T1000 (cell line): ENCODE measurements at regions not wholly inside any gene's neighbourhood (a gene's known extent, or its start where the extent isn't known, plus 50 kb on each side); places are given as distances from the start of the nearest gene placed in this dataset.

ENCODE experiments used
- DNase-seq: peaks from one replicate; lab custom pipeline; 2025; ENCODE audit warnings: mixed read lengths; lab: John Stamatoyannopoulos, UW

GRCh38 chr7:85890244-85890811 is 703.5 kb upstream of the SEMA3D start:
- no peak for DNase-seq

GRCh38 chr7:85887133-85887532 is 700.3 kb upstream of the SEMA3D start:
- no peak for DNase-seq

- no peak for DNase-seq
Observed at GRCh38 chr7:85882335-85882734, 695.5 kb upstream of the SEMA3D start.

- DNase-seq, result no peak
Observed at GRCh38 chr7:85875398-85875797, 688.5 kb upstream of the SEMA3D start.

- DNase-seq, result no peak
Observed at GRCh38 chr7:85866540-85866939, 679.7 kb upstream of the SEMA3D start.

GRCh38 chr7:85851571-85852193 is 664.8 kb upstream of the SEMA3D start:
- no peak for DNase-seq

- no peak for DNase-seq
Observed at GRCh38 chr7:85850381-85850780, 663.5 kb upstream of the SEMA3D start.

- DNase-seq, result no peak
Observed at GRCh38 chr7:85840554-85840953, 653.7 kb upstream of the SEMA3D start.

GRCh38 chr7:85833066-85833465 is 646.2 kb upstream of the SEMA3D start:
- DNase-seq, result no peak

- DNase-seq, result no peak
Observed at GRCh38 chr7:85830982-85831381, 644.1 kb upstream of the SEMA3D start.

GRCh38 chr7:85829817-85830432 is 643.1 kb upstream of the SEMA3D start:
- DNase-seq, result no peak

- DNase-seq, result no peak
Observed at GRCh38 chr7:85829176-85829575, 642.3 kb upstream of the SEMA3D start.

GRCh38 chr7:85828614-85829013 is 641.8 kb upstream of the SEMA3D start:
- no peak for DNase-seq

GRCh38 chr7:85823396-85824080 is 636.7 kb upstream of the SEMA3D start:
- no peak for DNase-seq

- no peak for DNase-seq
Observed at GRCh38 chr7:85821926-85822325, 635.1 kb upstream of the SEMA3D start.

- DNase-seq, result no peak
Observed at GRCh38 chr7:85820702-85821443, 634.0 kb upstream of the SEMA3D start.

- DNase-seq, result no peak
Observed at GRCh38 chr7:85815526-85815925, 628.7 kb upstream of the SEMA3D start.

- no peak for DNase-seq
Observed at GRCh38 chr7:85806321-85806720, 619.5 kb upstream of the SEMA3D start.

GRCh38 chr7:85805656-85806055 is 618.8 kb upstream of the SEMA3D start:
- DNase-seq, result no peak

GRCh38 chr7:85805249-85805648 is 618.4 kb upstream of the SEMA3D start:
- no peak for DNase-seq

- DNase-seq, result no peak
Observed at GRCh38 chr7:85802211-85802610, 615.4 kb upstream of the SEMA3D start.

GRCh38 chr7:85796956-85797355 is 610.1 kb upstream of the SEMA3D start:
- no peak for DNase-seq
